Stimulated activated CD4-positive, alpha-beta T cell treated with anti-CD3 and anti-CD28 coated beads, Interleukin-15, amount 100 ng/mL, for 24 hours (primary cell): ENCODE measurements at regions not wholly inside any gene's neighbourhood (a gene's known extent, or its start where the extent isn't known, plus 50 kb on each side); places are given as distances from the start of the nearest gene placed in this dataset.
A peak's percentile ranks its signal among the peaks of the same experiment; 100 is the strongest.
"Not testable (repeated sequence)": the region's sequence is repeated elsewhere in the genome, so short reads cannot be mapped to it uniquely, and the experiment has no call there.

ENCODE experiments used
- DNase-seq: peaks from one replicate; pipeline ENCODE4 v3.0.0-alpha.2; 2020

- no peak for DNase-seq
These were observed 123.2 kb downstream of the FGF18 start for GRCh38 chr5:171542525-171543140.

- no peak for DNase-seq
These were observed 123.8 kb downstream of the FGF18 start for GRCh38 chr5:171543148-171543815.

GRCh38 chr5:171544913-171545765 lies 125.7 kb downstream of the FGF18 start:
- DNase-seq: no peak

GRCh38 chr5:171549274-171549673 lies 129.8 kb downstream of the FGF18 start:
- no peak for DNase-seq

GRCh38 chr5:171553817-171554216 lies 134.4 kb downstream of the FGF18 start:
- DNase-seq: not testable (repeated sequence)

GRCh38 chr5:171555160-171555559 lies 135.7 kb downstream of the FGF18 start:
- no peak for DNase-seq

GRCh38 chr5:171562822-171563221 lies 143.4 kb downstream of the FGF18 start:
- DNase-seq: peak; percentile 46

- no peak for DNase-seq
These were observed 148.9 kb downstream of the FGF18 start for GRCh38 chr5:171568389-171568788.

GRCh38 chr5:171569065-171569712 lies 149.7 kb downstream of the FGF18 start:
- DNase-seq: no peak

- DNase-seq: no peak
These were observed 150.9 kb downstream of the FGF18 start for GRCh38 chr5:171570244-171570825.

- no peak for DNase-seq
These were observed 152.2 kb downstream of the FGF18 start for GRCh38 chr5:171571663-171572062.

GRCh38 chr5:171573021-171573420 lies 153.6 kb downstream of the FGF18 start:
- DNase-seq: no peak

GRCh38 chr5:171573451-171574225 lies 154.2 kb downstream of the FGF18 start:
- no peak for DNase-seq

GRCh38 chr5:171574376-171574775 lies 154.9 kb downstream of the FGF18 start:
- no peak for DNase-seq

GRCh38 chr5:171575386-171575785 lies 155.9 kb downstream of the FGF18 start:
- DNase-seq: no peak

GRCh38 chr5:171575808-171576207 lies 156.4 kb downstream of the FGF18 start:
- DNase-seq: no peak

- DNase-seq: no peak
These were observed 157.8 kb downstream of the FGF18 start for GRCh38 chr5:171577042-171577758.

- DNase-seq: no peak
These were observed 158.8 kb downstream of the FGF18 start for GRCh38 chr5:171578049-171578828.

GRCh38 chr5:171578829-171579491 lies 159.5 kb downstream of the FGF18 start:
- DNase-seq: no peak

- DNase-seq: no peak
These were observed 160.5 kb downstream of the FGF18 start for GRCh38 chr5:171579976-171580411.
